ENCODE measurements at regions not wholly inside any gene's neighbourhood (a gene's known extent, or its start where the extent isn't known, plus 50 kb on each side); places are given as distances from the start of the nearest gene placed in this dataset.

DNA sequence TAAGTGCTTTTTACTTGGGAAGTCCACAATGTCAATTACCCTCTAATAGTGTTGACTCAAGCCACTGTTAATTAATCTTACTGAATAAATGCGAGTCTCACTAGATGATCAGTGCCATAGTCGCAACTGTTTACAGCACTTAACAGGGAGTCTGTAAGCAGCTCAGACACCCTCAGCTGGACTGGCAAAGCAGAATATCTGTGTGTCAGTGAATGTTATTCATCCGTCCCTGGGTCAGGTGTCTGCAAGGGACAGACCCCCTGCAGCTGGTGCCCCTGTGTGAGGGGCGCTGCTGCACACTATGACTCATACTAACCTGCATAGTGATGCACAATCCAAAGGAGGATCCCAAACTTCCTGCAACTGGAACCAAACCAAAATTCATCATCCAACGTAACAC lies 306.5 kb downstream of the HHIPL2 start:
- no peak overlapping the region for H2AFZ ChIP-seq (ENCODE audit: insufficient read depth, low read length, poor library complexity)
- no peaks in the 10 kb centered on the region for H3K4me1 ChIP-seq (ENCODE audit: control insufficient read depth in 1 of 2, insufficient read depth in 2 of 2, low read length in 2 of 2)
- H3K4me2 ChIP-seq (ENCODE audit: low read length) = no peak overlapping the region
- WGBS (ENCODE audit: extremely low coverage, insufficient coverage, insufficient read length) = no CpG with 5 or more reads among the region's 5 CpGs
- no peak overlapping the region for H2BK120ac ChIP-seq (ENCODE audit: insufficient read depth, low read length, poor library complexity)
- H4K8ac ChIP-seq (ENCODE audit: low read depth, low read length) = no peak overlapping the region
- H3K14ac ChIP-seq (ENCODE audit: low read length) = no peak overlapping the region
- peak overlapping the region; percentile 57 for H3K23ac ChIP-seq (ENCODE audit: low read length)
- H3K79me2 ChIP-seq (ENCODE audit: control insufficient read depth, insufficient read depth, low read length, poor library complexity) = no peaks in the 10 kb centered on the region
- no peak overlapping the region for H3K27ac ChIP-seq (ENCODE audit: low read depth, low read length)
- H3K79me1 ChIP-seq (ENCODE audit: low read length) = no peaks in the 10 kb centered on the region
- no peak overlapping the region for H4K91ac ChIP-seq (ENCODE audit: low read depth, low read length)
- H3K9me3 ChIP-seq (ENCODE audit: insufficient read depth, low read depth, low read length) = no peaks in the 10 kb centered on the region
- no peaks in the 10 kb centered on the region for H3K27me3 ChIP-seq (ENCODE audit: insufficient read depth, low read length)
- no peaks in the 10 kb centered on the region for H3K36me3 ChIP-seq (ENCODE audit: control insufficient read depth in 1 of 2, insufficient read depth in 2 of 2, low read length in 2 of 2)
- no peak overlapping the region for H2BK12ac ChIP-seq (ENCODE audit: low read length)
- H2BK5ac ChIP-seq (ENCODE audit: low read depth, low read length, poor library complexity) = no peak overlapping the region
- no peak overlapping the region for H4K12ac ChIP-seq (ENCODE audit: low read depth, low read length)
- H3K4me3 ChIP-seq (ENCODE audit: low read depth, low read length) = no peak overlapping the region
- no peak overlapping the region for H2AK5ac ChIP-seq (ENCODE audit: low read length)
- H3K18ac ChIP-seq (ENCODE audit: low read length) = no peak overlapping the region
- DNase-seq = no peak
- H3K4ac ChIP-seq (ENCODE audit: low read depth, low read length) = no peak overlapping the region
- H3K9ac ChIP-seq (ENCODE audit: low read length) = no peak overlapping the region

DNA sequence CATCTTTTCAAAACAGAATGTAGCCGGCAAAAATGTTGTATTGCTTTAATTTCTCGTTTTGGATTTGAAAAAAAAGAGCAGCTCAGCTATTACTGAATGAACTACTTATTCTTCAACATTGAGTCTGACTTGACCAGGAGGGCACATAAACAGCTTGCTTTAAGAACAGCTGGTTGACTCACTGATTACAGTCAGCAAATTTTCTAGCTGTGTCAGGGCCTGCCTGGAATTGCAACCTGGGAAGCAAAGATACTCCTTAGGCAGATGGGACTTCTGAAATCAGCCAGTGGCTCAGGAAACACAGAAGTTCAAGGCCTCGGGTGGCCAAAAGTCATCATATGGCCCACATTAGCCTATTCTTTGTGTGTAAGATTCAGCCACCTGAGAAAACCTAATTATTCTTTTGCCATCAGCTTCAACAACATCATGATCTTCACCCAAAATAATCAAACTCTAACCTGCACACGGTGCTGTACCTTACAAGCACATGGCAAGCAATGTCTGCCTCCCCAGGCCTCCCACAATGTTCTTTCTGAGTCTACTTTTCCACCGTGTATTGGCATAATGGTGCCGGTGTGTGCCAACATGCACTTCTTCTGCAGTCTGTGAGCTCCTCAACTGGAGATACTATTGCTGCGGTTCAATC lies 307.2 kb downstream of the HHIPL2 start:
- no peaks in the 10 kb centered on the region for H3K27me3 ChIP-seq (ENCODE audit: insufficient read depth, low read length)
- no CpG with 5 or more reads among the region's 7 CpGs for WGBS (ENCODE audit: extremely low coverage, insufficient coverage, insufficient read length)
- H3K18ac ChIP-seq (ENCODE audit: low read length) = no peak overlapping the region
- H4K91ac ChIP-seq (ENCODE audit: low read depth, low read length) = no peak overlapping the region
- no peak overlapping the region for H3K27ac ChIP-seq (ENCODE audit: low read depth, low read length)
- no peaks in the 10 kb centered on the region for H3K36me3 ChIP-seq (ENCODE audit: control insufficient read depth in 1 of 2, insufficient read depth in 2 of 2, low read length in 2 of 2)
- no peak overlapping the region for H2BK12ac ChIP-seq (ENCODE audit: low read length)
- no peak overlapping the region for H3K23ac ChIP-seq (ENCODE audit: low read length)
- H3K14ac ChIP-seq (ENCODE audit: low read length) = no peak overlapping the region
- H4K12ac ChIP-seq (ENCODE audit: low read depth, low read length) = no peak overlapping the region
- no peak overlapping the region for H2AK5ac ChIP-seq (ENCODE audit: low read length)
- H3K4ac ChIP-seq (ENCODE audit: low read depth, low read length) = no peak overlapping the region
- DNase-seq = peak in 1 of 2 donors; percentile 21
- H2AFZ ChIP-seq (ENCODE audit: insufficient read depth, low read length, poor library complexity) = no peak overlapping the region
- H4K8ac ChIP-seq (ENCODE audit: low read depth, low read length) = no peak overlapping the region
- no peak overlapping the region for H3K9ac ChIP-seq (ENCODE audit: low read length)
- no peak overlapping the region for H3K4me3 ChIP-seq (ENCODE audit: low read depth, low read length)
- H3K4me1 ChIP-seq (ENCODE audit: control insufficient read depth in 1 of 2, insufficient read depth in 2 of 2, low read length in 2 of 2) = no peaks in the 10 kb centered on the region
- no peaks in the 10 kb centered on the region for H3K9me3 ChIP-seq (ENCODE audit: insufficient read depth, low read depth, low read length)
- H2BK120ac ChIP-seq (ENCODE audit: insufficient read depth, low read length, poor library complexity) = no peak overlapping the region
- no peak overlapping the region for H3K4me2 ChIP-seq (ENCODE audit: low read length)
- no peaks in the 10 kb centered on the region for H3K79me1 ChIP-seq (ENCODE audit: low read length)
- no peak overlapping the region for H2BK5ac ChIP-seq (ENCODE audit: low read depth, low read length, poor library complexity)
- H3K79me2 ChIP-seq (ENCODE audit: control insufficient read depth, insufficient read depth, low read length, poor library complexity) = no peaks in the 10 kb centered on the region

DNA sequence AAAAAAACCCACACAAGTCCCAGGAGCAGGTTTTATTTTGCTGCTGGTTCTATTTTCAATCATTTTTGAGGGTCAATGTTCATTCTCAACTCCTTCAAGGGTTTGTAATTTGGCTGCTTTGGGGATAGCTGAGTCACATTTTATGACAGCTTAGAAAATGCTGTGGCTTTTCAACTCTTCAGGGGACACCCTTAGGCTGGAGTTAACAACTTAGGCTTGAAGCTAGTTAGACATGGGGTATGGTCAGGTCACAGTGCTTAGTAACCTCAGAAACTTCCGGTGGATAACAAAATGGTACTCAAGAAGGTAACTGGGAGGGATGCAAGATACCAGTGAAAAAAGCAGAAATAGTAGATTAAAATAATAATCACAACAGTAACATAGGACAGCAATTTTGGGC lies 308.8 kb downstream of the HHIPL2 start:
- no peak for DNase-seq
- H4K91ac ChIP-seq (ENCODE audit: low read depth, low read length) = no peak overlapping the region
- H3K27me3 ChIP-seq (ENCODE audit: insufficient read depth, low read length) = no peaks in the 10 kb centered on the region
- H3K18ac ChIP-seq (ENCODE audit: low read length) = no peak overlapping the region
- H3K79me2 ChIP-seq (ENCODE audit: control insufficient read depth, insufficient read depth, low read length, poor library complexity) = no peaks in the 10 kb centered on the region
- H3K4me2 ChIP-seq (ENCODE audit: low read length) = no peak overlapping the region
- H4K12ac ChIP-seq (ENCODE audit: low read depth, low read length) = no peak overlapping the region
- H3K27ac ChIP-seq (ENCODE audit: low read depth, low read length) = no peak overlapping the region
- no peak overlapping the region for H3K4ac ChIP-seq (ENCODE audit: low read depth, low read length)
- H2BK120ac ChIP-seq (ENCODE audit: insufficient read depth, low read length, poor library complexity) = no peak overlapping the region
- H3K23ac ChIP-seq (ENCODE audit: low read length) = no peak overlapping the region
- no peak overlapping the region for H3K9ac ChIP-seq (ENCODE audit: low read length)
- no peaks in the 10 kb centered on the region for H3K36me3 ChIP-seq (ENCODE audit: control insufficient read depth in 1 of 2, insufficient read depth in 2 of 2, low read length in 2 of 2)
- no peak overlapping the region for H2AFZ ChIP-seq (ENCODE audit: insufficient read depth, low read length, poor library complexity)
- H3K14ac ChIP-seq (ENCODE audit: low read length) = no peak overlapping the region
- H3K79me1 ChIP-seq (ENCODE audit: low read length) = no peaks in the 10 kb centered on the region
- no CpG with 5 or more reads among the region's 1 CpG for WGBS (ENCODE audit: extremely low coverage, insufficient coverage, insufficient read length)
- no peaks in the 10 kb centered on the region for H3K9me3 ChIP-seq (ENCODE audit: insufficient read depth, low read depth, low read length)
- H4K8ac ChIP-seq (ENCODE audit: low read depth, low read length) = no peak overlapping the region
- no peaks in the 10 kb centered on the region for H3K4me1 ChIP-seq (ENCODE audit: control insufficient read depth in 1 of 2, insufficient read depth in 2 of 2, low read length in 2 of 2)
- no peak overlapping the region for H2AK5ac ChIP-seq (ENCODE audit: low read length)
- no peak overlapping the region for H3K4me3 ChIP-seq (ENCODE audit: low read depth, low read length)
- H2BK12ac ChIP-seq (ENCODE audit: low read length) = no peak overlapping the region
- no peak overlapping the region for H2BK5ac ChIP-seq (ENCODE audit: low read depth, low read length, poor library complexity)

DNA sequence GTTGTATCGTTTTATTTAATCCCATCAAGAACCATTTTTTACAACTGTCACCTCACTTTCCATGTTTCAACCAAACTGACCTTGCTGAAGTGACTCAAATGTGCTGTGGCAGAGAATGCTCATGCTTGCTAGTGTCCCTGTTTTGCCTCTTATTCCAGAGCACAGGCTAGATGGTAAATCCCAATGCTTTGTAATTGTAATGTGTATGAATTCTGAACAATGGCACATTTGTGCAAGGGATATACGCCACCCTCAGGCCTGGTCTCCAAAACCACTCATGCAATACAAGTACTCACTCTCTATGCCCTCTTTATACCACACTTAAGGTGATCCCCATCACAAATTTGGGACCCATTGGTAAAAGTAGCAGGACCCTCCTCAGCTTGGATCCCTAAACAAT lies 313.6 kb downstream of the HHIPL2 start:
- H4K8ac ChIP-seq (ENCODE audit: low read depth, low read length) = no peak overlapping the region
- H3K4me3 ChIP-seq (ENCODE audit: low read depth, low read length) = no peak overlapping the region
- no peak overlapping the region for H4K91ac ChIP-seq (ENCODE audit: low read depth, low read length)
- H3K9me3 ChIP-seq (ENCODE audit: insufficient read depth, low read depth, low read length) = no peaks in the 10 kb centered on the region
- H3K79me2 ChIP-seq (ENCODE audit: control insufficient read depth, insufficient read depth, low read length, poor library complexity) = no peaks in the 10 kb centered on the region
- H3K79me1 ChIP-seq (ENCODE audit: low read length) = no peaks in the 10 kb centered on the region
- no peak overlapping the region for H3K9ac ChIP-seq (ENCODE audit: low read length)
- H2AK5ac ChIP-seq (ENCODE audit: low read length) = no peak overlapping the region
- H2AFZ ChIP-seq (ENCODE audit: insufficient read depth, low read length, poor library complexity) = no peak overlapping the region
- no peak overlapping the region for H3K23ac ChIP-seq (ENCODE audit: low read length)
- H2BK12ac ChIP-seq (ENCODE audit: low read length) = no peak overlapping the region
- H2BK120ac ChIP-seq (ENCODE audit: insufficient read depth, low read length, poor library complexity) = no peak overlapping the region
- H3K36me3 ChIP-seq (ENCODE audit: control insufficient read depth in 1 of 2, insufficient read depth in 2 of 2, low read length in 2 of 2) = no peaks in the 10 kb centered on the region
- no peak overlapping the region for H3K27ac ChIP-seq (ENCODE audit: low read depth, low read length)
- WGBS (ENCODE audit: extremely low coverage, insufficient coverage, insufficient read length) = no CpG with 5 or more reads among the region's 2 CpGs
- no peak overlapping the region for H3K4ac ChIP-seq (ENCODE audit: low read depth, low read length)
- H3K4me1 ChIP-seq (ENCODE audit: control insufficient read depth in 1 of 2, insufficient read depth in 2 of 2, low read length in 2 of 2) = no peaks in the 10 kb centered on the region
- no peak overlapping the region for H3K18ac ChIP-seq (ENCODE audit: low read length)
- no peak overlapping the region for H3K4me2 ChIP-seq (ENCODE audit: low read length)
- no peak overlapping the region for H4K12ac ChIP-seq (ENCODE audit: low read depth, low read length)
- H3K27me3 ChIP-seq (ENCODE audit: insufficient read depth, low read length) = no peaks in the 10 kb centered on the region
- H3K14ac ChIP-seq (ENCODE audit: low read length) = no peak overlapping the region
- no peak overlapping the region for H2BK5ac ChIP-seq (ENCODE audit: low read depth, low read length, poor library complexity)
- no peak for DNase-seq
